GM19238 (cell line): ENCODE measurements at regions not wholly inside any gene's neighbourhood (a gene's known extent, or its start where the extent isn't known, plus 50 kb on each side); places are given as distances from the start of the nearest gene placed in this dataset.

Experiments
- DNase-seq: peaks from one replicate; pipeline ENCODE4 v3.0.0; 2011; ENCODE audit warnings: low spot score; ENCODE audit not compliant: insufficient read length

DNA sequence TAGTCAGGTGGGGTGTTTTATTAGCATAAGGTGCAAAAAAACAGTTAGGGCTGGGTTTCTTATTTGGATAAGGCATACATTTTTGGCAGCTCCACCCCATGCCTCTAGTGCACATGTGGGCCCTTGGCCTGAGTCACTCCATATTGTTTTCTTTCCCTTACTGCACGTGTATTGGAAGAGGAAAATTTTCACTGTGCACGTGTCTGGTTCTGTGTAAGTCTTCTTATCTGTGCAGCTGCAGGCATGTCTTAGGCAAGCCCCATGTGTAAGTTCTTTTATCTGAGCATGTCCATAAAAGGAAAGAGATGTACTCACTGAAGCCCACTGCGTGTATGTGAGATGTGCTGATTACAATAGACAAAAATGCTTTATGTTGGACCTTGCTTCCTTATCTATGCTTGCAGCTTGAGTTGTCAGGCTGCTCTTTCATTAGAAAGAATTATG lies 540.3 kb upstream of the IGFBP3 start:
- DNase-seq, result no peak

GRCh38 chr7:46459942-46460341 lies 538.9 kb upstream of the IGFBP3 start:
- DNase-seq, result no peak

- DNase-seq, result no peak
These were observed 533.7 kb upstream of the IGFBP3 start for GRCh38 chr7:46454816-46455215.

GRCh38 chr7:46452561-46453135 lies 531.6 kb upstream of the IGFBP3 start:
- no peak for DNase-seq

DNA sequence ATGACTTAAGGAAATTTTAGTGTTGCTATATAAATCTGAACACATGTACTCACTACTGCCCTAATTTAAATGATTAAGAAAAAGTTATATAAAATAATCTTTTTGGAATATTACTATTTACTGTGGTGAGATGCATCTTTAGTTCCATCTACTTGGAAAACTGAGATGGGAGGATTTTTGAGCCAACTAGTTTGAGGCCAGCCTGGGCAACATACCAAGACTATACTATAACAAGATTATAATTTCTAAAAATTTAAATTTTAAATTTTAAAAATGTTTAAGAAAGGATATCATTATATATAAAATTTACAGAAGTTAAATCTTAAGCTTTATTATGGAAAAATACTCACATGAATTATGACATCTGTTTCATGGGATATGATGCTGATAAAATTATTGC lies 530.8 kb upstream of the IGFBP3 start:
- DNase-seq, result no peak

GRCh38 chr7:46450886-46451285 lies 529.8 kb upstream of the IGFBP3 start:
- no peak for DNase-seq

DNA sequence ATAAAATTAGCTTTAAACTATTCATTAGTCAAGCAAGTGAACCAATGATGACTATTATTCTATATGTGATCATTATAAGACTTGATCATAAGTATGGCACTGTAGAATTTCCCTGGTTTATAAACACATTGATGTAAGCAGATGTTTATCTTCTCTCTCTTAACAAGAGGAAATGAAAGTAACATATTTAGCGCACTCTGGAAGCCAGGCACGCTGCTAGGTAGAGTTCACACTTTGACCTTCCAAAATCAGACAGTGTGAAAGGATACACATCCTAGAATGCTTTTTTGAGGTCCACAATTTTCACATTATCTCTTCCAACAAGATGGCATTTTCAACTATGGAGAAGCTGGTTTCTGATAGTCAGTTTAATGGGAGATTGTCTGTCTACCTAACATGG lies 529.4 kb upstream of the IGFBP3 start:
- no peak for DNase-seq

DNA sequence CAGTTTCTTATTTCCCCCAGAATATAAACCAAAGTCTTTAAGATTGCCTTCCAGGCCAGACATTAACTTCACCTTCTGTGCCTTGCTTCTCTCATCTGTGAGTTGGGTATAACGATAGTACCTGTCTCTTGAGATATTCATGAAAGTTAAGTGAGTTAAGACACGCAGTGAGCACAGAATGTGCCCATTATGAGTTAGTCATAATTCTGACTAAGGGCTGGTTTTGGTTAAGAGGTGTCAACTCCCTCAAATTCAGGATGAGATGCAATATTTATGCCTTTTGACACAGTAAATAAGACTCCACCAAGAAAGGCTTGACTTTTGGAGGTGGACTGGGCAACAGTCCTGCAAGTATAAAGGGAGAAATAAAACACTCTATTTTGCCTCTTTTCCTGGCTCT lies 528.7 kb upstream of the IGFBP3 start:
- no peak for DNase-seq

DNA sequence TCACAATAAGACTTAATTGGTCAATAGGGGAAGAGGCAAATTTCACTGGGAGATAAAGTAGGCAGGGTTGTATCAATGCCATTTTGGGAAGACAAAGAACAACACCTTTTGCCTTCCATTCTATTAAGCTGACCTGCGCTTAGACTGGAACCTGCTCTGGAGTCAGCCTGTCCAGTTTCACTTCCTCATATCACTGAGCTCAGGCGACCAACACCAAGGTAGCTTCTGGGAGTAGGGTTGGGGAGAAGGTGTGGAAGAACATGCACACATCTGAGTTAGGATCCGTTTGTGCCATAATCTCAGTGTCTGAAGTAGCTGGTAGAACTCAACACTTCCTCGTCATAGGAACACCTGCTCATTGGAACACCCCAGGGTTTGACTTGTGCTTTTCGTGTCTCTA lies 527.4 kb upstream of the IGFBP3 start:
- no peak for DNase-seq

GRCh38 chr7:46446151-46446550 lies 525.1 kb upstream of the IGFBP3 start:
- no peak for DNase-seq

DNA sequence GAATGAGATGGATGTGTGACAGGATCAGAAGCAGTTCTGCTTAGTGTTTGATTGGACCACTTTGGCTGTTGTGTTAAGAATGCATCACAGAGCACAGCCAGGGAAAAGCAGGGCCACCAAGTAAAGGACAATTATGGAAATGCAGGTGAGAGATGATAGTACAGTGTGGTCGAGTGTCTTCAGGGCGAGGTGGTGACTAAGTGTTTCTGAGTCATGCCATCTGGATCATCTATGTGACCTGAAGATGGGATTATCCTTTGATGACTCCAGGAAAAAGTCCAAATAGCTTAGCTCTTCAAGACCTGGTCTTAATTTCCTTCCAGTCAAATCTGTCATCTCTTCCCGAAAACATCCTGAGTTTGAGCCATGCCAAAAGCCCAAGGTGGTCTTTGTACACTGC lies 523.2 kb upstream of the IGFBP3 start:
- no peak for DNase-seq

DNA sequence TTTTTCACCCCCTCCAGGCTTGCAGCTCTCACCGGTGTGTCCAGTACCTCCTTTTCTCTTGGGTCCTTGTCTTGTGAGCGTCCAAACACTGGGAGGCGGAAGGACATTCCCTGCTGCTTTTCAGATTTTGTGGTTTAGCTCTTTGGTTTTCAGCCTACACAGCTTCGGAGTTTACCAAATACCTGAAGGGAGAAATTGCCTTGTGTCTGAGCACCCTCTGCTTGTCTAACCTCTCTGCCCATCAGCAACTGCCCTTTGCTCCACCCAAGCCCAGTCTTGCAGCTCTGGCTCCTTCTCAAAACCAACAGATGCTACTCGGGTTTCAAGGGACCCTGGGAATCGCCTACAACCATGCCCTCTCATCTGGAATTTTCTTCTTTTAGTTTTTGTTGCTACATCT lies 519.1 kb upstream of the IGFBP3 start:
- no peak for DNase-seq

- DNase-seq, result no peak
These were observed 511.6 kb upstream of the IGFBP3 start for GRCh38 chr7:46432708-46433107.

DNA sequence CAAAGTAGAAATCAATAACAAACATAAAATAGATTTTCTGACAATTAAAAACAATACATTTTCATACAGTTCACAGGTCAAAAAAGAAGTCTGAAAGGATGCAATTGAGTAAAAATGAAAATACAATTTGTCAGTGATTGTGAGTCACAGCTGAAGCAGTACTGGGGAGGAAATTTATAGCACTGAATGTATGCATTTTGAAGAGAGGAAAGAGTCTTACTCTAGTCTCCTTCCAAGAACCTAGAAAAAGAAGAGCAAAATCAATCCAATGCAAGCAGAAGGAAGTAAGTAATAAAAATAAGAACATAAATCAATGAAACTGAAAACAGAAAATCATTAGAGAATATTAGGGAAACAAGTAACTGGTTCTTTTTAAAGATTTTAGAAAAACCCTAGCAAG lies 507.2 kb upstream of the IGFBP3 start:
- DNase-seq, result no peak

- DNase-seq, result no peak
These were observed 503.9 kb upstream of the IGFBP3 start for GRCh38 chr7:46424934-46425333.

GRCh38 chr7:46421441-46422230 lies 500.6 kb upstream of the IGFBP3 start:
- no peak for DNase-seq

GRCh38 chr7:46414946-46415345 lies 493.9 kb upstream of the IGFBP3 start:
- DNase-seq, result no peak

- no peak for DNase-seq
These were observed 490.2 kb upstream of the IGFBP3 start for GRCh38 chr7:46411236-46411635.

DNA sequence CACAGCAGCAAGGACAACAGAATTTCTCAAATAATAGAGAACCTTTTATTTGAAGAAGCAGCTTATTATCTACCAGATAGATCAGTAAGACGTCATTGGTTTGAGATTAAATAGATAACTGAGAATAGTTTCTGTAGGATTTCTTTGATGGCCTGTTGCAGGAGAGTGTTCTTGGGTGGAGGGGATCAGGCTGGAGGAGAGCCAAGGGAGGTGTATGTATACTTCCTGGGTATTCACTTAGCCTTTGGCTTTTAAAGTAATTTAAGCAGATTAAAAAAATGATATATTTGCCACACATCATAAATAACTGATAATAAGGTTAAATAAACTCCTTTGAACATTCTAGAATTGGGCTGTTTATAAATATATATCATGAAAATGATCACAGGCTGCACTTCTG lies 486.1 kb upstream of the IGFBP3 start:
- no peak for DNase-seq

DNA sequence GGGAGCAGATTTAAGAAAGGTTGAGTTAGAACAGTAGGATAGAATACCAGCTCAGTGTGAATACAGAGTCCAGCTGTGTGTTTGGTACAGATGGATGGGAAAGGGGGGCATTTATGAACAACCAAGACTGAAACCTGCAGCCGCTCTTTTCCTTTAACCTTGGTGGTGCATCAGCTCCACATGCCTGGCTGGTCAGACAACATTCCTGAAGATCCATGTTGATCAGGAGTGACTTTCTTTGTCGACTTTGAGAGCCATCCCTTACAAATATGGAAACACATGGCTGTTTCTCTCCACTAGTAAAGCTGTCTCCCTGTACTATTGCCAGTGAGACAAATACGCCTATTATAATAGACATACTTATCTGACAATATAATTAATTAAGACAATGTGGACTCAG lies 476.5 kb upstream of the IGFBP3 start:
- DNase-seq, result no peak

GRCh38 chr7:46396481-46396880 lies 475.4 kb upstream of the IGFBP3 start:
- no peak for DNase-seq

DNA sequence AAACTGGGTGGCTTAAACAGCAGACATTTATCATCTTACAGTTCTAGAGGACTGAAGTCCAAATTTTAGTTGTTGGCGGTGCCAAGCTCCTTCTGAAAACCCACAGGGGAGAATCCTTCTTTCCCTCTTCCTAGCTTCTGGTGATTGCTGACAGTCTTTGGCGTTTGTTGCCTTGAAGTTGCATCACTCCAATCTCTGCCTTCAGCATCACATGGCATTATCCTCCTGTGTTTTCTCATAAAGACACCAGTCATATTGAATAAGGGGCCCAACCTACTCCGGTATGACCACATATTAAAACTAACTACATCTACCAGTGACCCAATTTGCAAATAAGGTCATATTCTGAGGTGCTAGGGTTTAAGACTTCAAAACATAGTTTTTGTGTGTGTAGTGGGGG lies 472.1 kb upstream of the IGFBP3 start:
- DNase-seq, result no peak
